GM20000 (cell line): ENCODE measurements at regions not wholly inside any gene's neighbourhood (a gene's known extent, or its start where the extent isn't known, plus 50 kb on each side); places are given as distances from the start of the nearest gene placed in this dataset.

ENCODE experiments used
- DNase-seq: peaks from one replicate; pipeline ENCODE4 v3.0.0; 2012; ENCODE audit warnings: low spot score
- CTCF ChIP-seq: IDR thresholded peaks from 2 replicates; pipeline ENCODE4 v1.5.1; 2012; ENCODE audit warnings: mild to moderate bottlenecking, control low read depth; ENCODE audit errors: extremely low read depth, missing control alignments

GRCh38 chr6:168864541-168865460 lies 388.8 kb downstream of the THBS2 start:
- DNase-seq = no peak
- TF ChIP-seq CTCF = no peak

GRCh38 chr6:168863467-168863866 lies 390.2 kb downstream of the THBS2 start:
- no peak for DNase-seq
- no peak for TF ChIP-seq CTCF

- no peak for DNase-seq
- TF ChIP-seq CTCF = no peak
Measured at GRCh38 chr6:168862346-168862980, 391.2 kb downstream of the THBS2 start.

DNA sequence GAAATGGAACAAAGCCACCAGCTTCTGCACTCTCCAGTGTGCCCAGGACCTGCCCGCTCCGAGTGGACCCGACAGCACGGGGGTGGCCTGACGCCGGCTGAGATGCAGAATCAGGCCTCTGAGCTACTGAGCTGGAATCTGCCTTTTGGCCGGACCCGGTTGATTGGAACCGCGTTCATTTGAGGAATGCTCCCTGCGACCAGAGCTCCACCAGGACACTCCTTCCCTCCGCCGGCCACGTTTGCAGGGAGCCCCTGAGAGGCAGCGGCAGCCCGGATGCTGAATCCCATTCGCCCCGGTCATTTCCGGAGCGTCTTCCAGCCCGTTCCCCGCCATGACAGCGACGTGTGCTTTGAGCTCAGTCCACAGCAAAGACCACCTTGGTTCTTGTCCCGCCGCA lies 392.7 kb downstream of the THBS2 start:
- no peak for TF ChIP-seq CTCF
- DNase-seq = no peak

DNA sequence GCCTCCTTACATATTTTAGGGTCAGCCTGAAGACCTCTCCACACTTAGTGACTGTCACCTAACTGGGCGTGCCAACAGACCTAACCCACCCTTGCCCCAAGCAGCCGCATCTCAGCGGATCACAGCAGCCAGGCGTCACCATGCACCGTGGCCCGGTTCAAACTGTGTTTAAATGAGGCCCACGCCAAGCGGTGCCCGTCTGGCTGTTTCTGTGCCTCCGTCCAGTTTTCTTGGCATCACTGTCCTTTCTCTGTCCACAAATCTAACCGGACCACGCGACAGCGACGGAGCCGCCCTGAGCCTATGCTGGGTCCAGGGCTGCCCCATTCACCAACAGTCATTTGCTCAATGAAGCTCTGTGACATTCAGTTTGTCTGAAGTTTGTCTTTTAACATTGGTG lies 393.3 kb downstream of the THBS2 start:
- no peak for DNase-seq
- TF ChIP-seq CTCF = no peak

DNA sequence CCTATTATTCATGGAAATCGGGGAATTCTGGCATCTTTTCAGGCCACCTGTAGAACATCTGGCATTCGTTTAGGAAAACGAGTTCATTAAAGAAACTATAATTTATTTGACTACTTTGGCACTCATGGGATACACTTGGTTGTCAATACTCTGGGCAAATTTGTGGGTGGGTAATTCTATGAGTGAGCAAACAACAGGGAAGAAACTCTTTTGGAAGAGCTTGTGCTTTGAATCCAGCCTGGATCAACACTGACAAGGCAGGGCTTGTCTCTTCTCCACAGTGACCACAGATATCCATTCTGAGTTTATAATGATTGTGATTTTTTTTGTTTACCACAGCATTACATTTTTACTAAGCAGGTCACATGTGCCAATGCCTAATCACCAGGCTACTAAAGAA lies 394.7 kb downstream of the THBS2 start:
- no peak for DNase-seq
- TF ChIP-seq CTCF = no peak

GRCh38 chr6:168856914-168857313 lies 396.7 kb downstream of the THBS2 start:
- DNase-seq = no peak
- no peak for TF ChIP-seq CTCF
